CD4-positive, alpha-beta T cell (primary cell): ENCODE measurements at regions not wholly inside any gene's neighbourhood (a gene's known extent, or its start where the extent isn't known, plus 50 kb on each side); places are given as distances from the start of the nearest gene placed in this dataset.

Source experiments
- ATAC-seq: fragments of 200-7000 bp; cut with Tn5 transposase; one replicate; pipeline ENCODE4 v1.10.0; 2022; ENCODE audit warnings: mild to moderate bottlenecking; ENCODE audit not compliant: poor library complexity
- CTCF ChIA-PET: fragments of 350-600 bp; sonication (Branson Sonifier 250); formaldehyde crosslinking; loops from one replicate; lab custom pipeline; 2021; ENCODE audit warnings: antibody characterized with exemption, inconsistent platforms; lab: Charles Lee
- POLR2A ChIA-PET: fragments of 350-600 bp; sonication (Branson Sonifier 250); formaldehyde crosslinking; loops from one replicate; lab custom pipeline; 2021; ENCODE audit warnings: antibody characterized with exemption, inconsistent platforms; lab: Charles Lee
- DNase-seq, 14 experiments: peaks; one replicate each; pipeline ENCODE4 v3.0.0-alpha.2; 2013 to 2020; ENCODE audit warnings: mixed read lengths in 2 of 14
- H3K27ac ChIP-seq, 2 donors: one replicate each; pipeline versions ENCODE4 v1.5.1 to v1.7.0; 2013; ENCODE audit warnings: low read length in 2 of 2, low read depth in 1 of 2, mild to moderate bottlenecking in 1 of 2
- H3K27me3 ChIP-seq, 2 experiments: 1 replicate in 1 of 2; 2 replicates in 1 of 2; pipeline versions ENCODE4 v1.6.1 to v1.7.0; 2013; ENCODE audit warnings: low read length in 2 of 2, control low read depth in 1 of 2, mild to moderate bottlenecking in 1 of 2, moderate library complexity in 1 of 2; ENCODE audit not compliant: insufficient read depth in 2 of 2, control insufficient read depth in 1 of 2
- H3K36me3 ChIP-seq: one replicate; pipeline ENCODE4 v1.6.1; 2013; ENCODE audit warnings: low read length, control low read depth; ENCODE audit not compliant: insufficient read depth
- H3K4me1 ChIP-seq: one replicate; pipeline ENCODE4 v1.6.1; 2013; ENCODE audit warnings: low read length, control low read depth; ENCODE audit not compliant: insufficient read depth
- H3K4me3 ChIP-seq: one replicate; pipeline ENCODE4 v1.5.1; 2013; ENCODE audit warnings: mild to moderate bottlenecking, low read length, moderate library complexity
- H3K9me3 ChIP-seq, 2 experiments: 1 replicate in 1 of 2; 2 replicates in 1 of 2; pipeline versions ENCODE4 v1.6.1 to v1.7.0; 2013; ENCODE audit warnings: low read length in 2 of 2, mild to moderate bottlenecking in 2 of 2, control low read depth in 1 of 2, moderate library complexity in 1 of 2; ENCODE audit not compliant: control insufficient read depth in 1 of 2, insufficient read depth in 1 of 2
- H3K27ac Mint-ChIP-seq: one replicate; pipeline ENCODE4 v1.8.0; 2020; ENCODE audit warnings: mixed read lengths
- H3K27me3 Mint-ChIP-seq: one replicate; pipeline ENCODE4 v1.8.0; 2021; ENCODE audit warnings: mixed read lengths
- H3K36me3 Mint-ChIP-seq: one replicate; pipeline ENCODE4 v1.8.0; 2021; ENCODE audit warnings: low read depth, mixed read lengths
- H3K4me1 Mint-ChIP-seq: one replicate; pipeline ENCODE4 v1.8.0; 2021; ENCODE audit warnings: low read depth, mixed read lengths
- H3K4me3 Mint-ChIP-seq: one replicate; pipeline ENCODE4 v1.8.0; 2020; ENCODE audit warnings: mild to moderate bottlenecking, mixed read lengths
- H3K9me3 Mint-ChIP-seq: one replicate; pipeline ENCODE4 v1.8.0; 2020; ENCODE audit warnings: mixed read lengths
- CTCF ChIP-seq: fragments of 200-600 bp; IDR thresholded peaks from one replicate; pipeline ENCODE4 v1.8.0; 2022; ENCODE audit warnings: antibody characterized with exemption, mild to moderate bottlenecking
- intact Hi-C, 2 experiments: fragments of 100-400 bp; cut with DNase I in 1 of 2; cut with micrococcal nuclease in 1 of 2; formaldehyde crosslinking; loops; one replicate each; pipeline versions ENCODE4 v1.15.1 to v1.9.0; 2023 to 2025; cut with DNase I, micrococcal nuclease

GRCh38 chr12:93109551-93110203, 180.6 kb upstream of the EEA1 start:
- no peaks in the 10 kb centered on the region for H3K4me1 ChIP-seq
- H3K4me1 Mint-ChIP-seq: no peaks in the 10 kb centered on the region
- no peak for TF ChIP-seq CTCF
- no peak for DNase-seq
- POLR2A ChIA-PET: no interaction called here
- no peak for ATAC-seq
- H3K36me3 Mint-ChIP-seq: no peaks in the 10 kb centered on the region
- CTCF ChIA-PET: no interaction called here
- peaks cover 3% of the 10 kb centered on the region for H3K9me3 Mint-ChIP-seq
- no peak overlapping the region for H3K4me3 Mint-ChIP-seq
- H3K27me3 ChIP-seq: no peaks in the 10 kb centered on the region
- no peaks in the 10 kb centered on the region for H3K27me3 Mint-ChIP-seq
- no peaks in the 10 kb centered on the region for H3K9me3 ChIP-seq
- no peak overlapping the region for H3K4me3 ChIP-seq
- no peak overlapping the region for H3K27ac ChIP-seq
- H3K36me3 ChIP-seq: no peaks in the 10 kb centered on the region
- intact Hi-C loops: no loop called here
- no peak overlapping the region for H3K27ac Mint-ChIP-seq

GRCh38 chr12:93111773-93112172, 182.7 kb upstream of the EEA1 start:
- H3K36me3 ChIP-seq: no peaks in the 10 kb centered on the region

GRCh38 chr12:93113317-93114006, 184.4 kb upstream of the EEA1 start:
- Histone ChIP-seq H3K9me3 (no peaks in the 10 kb centered on the region), H3K4me1 (no peaks in the 10 kb centered on the region), H3K4me3 (no peak overlapping the region), H3K27me3 (no peaks in the 10 kb centered on the region), H3K36me3 (no peaks in the 10 kb centered on the region), H3K27ac (no peak overlapping the region)
- intact Hi-C loops: no loop called here
- ATAC-seq: no peak
- Mint-ChIP-seq H3K27me3 (no peaks in the 10 kb centered on the region), H3K36me3 (no peaks in the 10 kb centered on the region), H3K27ac (no peak overlapping the region), H3K9me3 (peaks cover 3% of the 10 kb centered on the region), H3K4me1 (no peaks in the 10 kb centered on the region), H3K4me3 (no peak overlapping the region)
- TF ChIP-seq CTCF: no peak
- POLR2A ChIA-PET: no interaction called here
- CTCF ChIA-PET: no interaction called here
- DNase-seq: no peak

More at GRCh38 chr12:93111773-93112172, 182.7 kb upstream of the EEA1 start:
- ATAC-seq (no peak), DNase-seq (no peak)
- no peak for TF ChIP-seq CTCF
- Mint-ChIP-seq H3K9me3 (peaks cover 3% of the 10 kb centered on the region), H3K36me3 (no peaks in the 10 kb centered on the region), H3K27me3 (no peaks in the 10 kb centered on the region), H3K27ac (no peak overlapping the region), H3K4me3 (no peak overlapping the region), H3K4me1 (no peaks in the 10 kb centered on the region)
- Histone ChIP-seq H3K4me3 (no peak overlapping the region), H3K27me3 (no peaks in the 10 kb centered on the region), H3K9me3 (no peaks in the 10 kb centered on the region), H3K27ac (no peak overlapping the region), H3K4me1 (no peaks in the 10 kb centered on the region)
- POLR2A ChIA-PET: no interaction called here
- intact Hi-C loops: no loop called here
- CTCF ChIA-PET: no interaction called here
